ENCODE measurements at regions not wholly inside any gene's neighbourhood (a gene's known extent, or its start where the extent isn't known, plus 50 kb on each side); places are given as distances from the start of the nearest gene placed in this dataset.
A peak's percentile ranks its signal among the peaks of the same experiment; 100 is the strongest.

- Mint-ChIP-seq H3K27me3 (ENCODE audit: low read depth) (no peaks in the 10 kb centered on the region), H3K27ac (peak overlapping the region; percentile 95), H3K9me3 (peaks cover 29% of the 10 kb centered on the region), H3K36me3 (ENCODE audit: low read depth) (peaks cover 25% of the 10 kb centered on the region), H3K4me3 (ENCODE audit: low read depth) (no peak overlapping the region), H3K4me1 (ENCODE audit: low read depth) (peaks cover 54% of the 10 kb centered on the region)
- intact Hi-C loops (cut with micrococcal nuclease) = no loop called here
- DNase-seq (ENCODE audit: low spot score) = no peak
Observed at GRCh38 chr12:14254781-14255180, 110.7 kb upstream of the ATF7IP start.

- peak; percentile 45 for DNase-seq (ENCODE audit: low spot score)
- H3K36me3 Mint-ChIP-seq (ENCODE audit: low read depth) = peaks cover 29% of the 10 kb centered on the region
- intact Hi-C loops (cut with micrococcal nuclease) = loop anchor here (1.0 kb wide), 8 partner anchors 17 to 705 kb away; partner anchors contain the start of genes ARHGDIB and ATF7IP
- H3K4me3 Mint-ChIP-seq (ENCODE audit: low read depth) = peak overlapping the region; percentile 60
- no peaks in the 10 kb centered on the region for H3K27me3 Mint-ChIP-seq (ENCODE audit: low read depth)
- H3K4me1 Mint-ChIP-seq (ENCODE audit: low read depth) = peaks cover 56% of the 10 kb centered on the region
- H3K27ac Mint-ChIP-seq = peak overlapping the region; percentile 95
- peaks cover 27% of the 10 kb centered on the region for H3K9me3 Mint-ChIP-seq
Observed at GRCh38 chr12:14256121-14256520, 109.4 kb upstream of the ATF7IP start.

GRCh38 chr12:14256555-14257169, 108.8 kb upstream of the ATF7IP start:
- Mint-ChIP-seq H3K27ac (peak overlapping the region; percentile 95), H3K4me1 (ENCODE audit: low read depth) (peaks cover 51% of the 10 kb centered on the region), H3K36me3 (ENCODE audit: low read depth) (peaks cover 29% of the 10 kb centered on the region), H3K9me3 (peaks cover 23% of the 10 kb centered on the region), H3K4me3 (ENCODE audit: low read depth) (peak overlapping the region; percentile 60), H3K27me3 (ENCODE audit: low read depth) (no peaks in the 10 kb centered on the region)
- peak; percentile 68 for DNase-seq (ENCODE audit: low spot score)
- intact Hi-C loops (cut with micrococcal nuclease) = loop anchor here (1.0 kb wide), 9 partner anchors 17 to 705 kb away; partner anchors contain the start of genes ARHGDIB and ATF7IP

DNA sequence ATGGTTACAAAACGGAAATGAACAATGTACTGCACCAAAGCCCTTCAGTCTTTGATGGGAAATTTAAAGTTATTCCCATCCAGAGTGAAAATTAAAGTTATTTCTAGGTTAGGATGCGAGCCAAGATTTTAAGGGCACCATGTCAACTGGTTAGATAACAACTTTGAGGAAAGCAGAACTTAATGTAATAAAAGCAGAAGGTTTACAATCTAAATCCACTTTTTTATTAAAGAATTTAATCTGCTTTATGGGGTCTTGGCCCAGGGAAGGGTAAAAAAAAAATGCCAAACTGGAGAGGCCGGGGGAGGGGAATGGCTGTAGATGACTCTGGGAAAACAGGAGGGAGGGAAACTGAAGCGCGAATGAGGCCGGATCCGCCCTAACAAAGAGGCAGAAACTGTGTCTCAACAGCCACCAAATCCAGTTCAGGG, 108.2 kb upstream of the ATF7IP start:
- Mint-ChIP-seq H3K27ac (peak overlapping the region; percentile 95), H3K36me3 (ENCODE audit: low read depth) (peaks cover 29% of the 10 kb centered on the region), H3K9me3 (peaks cover 23% of the 10 kb centered on the region), H3K27me3 (ENCODE audit: low read depth) (no peaks in the 10 kb centered on the region), H3K4me1 (ENCODE audit: low read depth) (peaks cover 51% of the 10 kb centered on the region), H3K4me3 (ENCODE audit: low read depth) (peak overlapping the region; percentile 60)
- DNase-seq (ENCODE audit: low spot score) = no peak
- intact Hi-C loops (cut with micrococcal nuclease) = loop anchor here (1.0 kb wide), 1 partner anchor 137 kb away; no protein-coding TSS in a partner anchor

DNA sequence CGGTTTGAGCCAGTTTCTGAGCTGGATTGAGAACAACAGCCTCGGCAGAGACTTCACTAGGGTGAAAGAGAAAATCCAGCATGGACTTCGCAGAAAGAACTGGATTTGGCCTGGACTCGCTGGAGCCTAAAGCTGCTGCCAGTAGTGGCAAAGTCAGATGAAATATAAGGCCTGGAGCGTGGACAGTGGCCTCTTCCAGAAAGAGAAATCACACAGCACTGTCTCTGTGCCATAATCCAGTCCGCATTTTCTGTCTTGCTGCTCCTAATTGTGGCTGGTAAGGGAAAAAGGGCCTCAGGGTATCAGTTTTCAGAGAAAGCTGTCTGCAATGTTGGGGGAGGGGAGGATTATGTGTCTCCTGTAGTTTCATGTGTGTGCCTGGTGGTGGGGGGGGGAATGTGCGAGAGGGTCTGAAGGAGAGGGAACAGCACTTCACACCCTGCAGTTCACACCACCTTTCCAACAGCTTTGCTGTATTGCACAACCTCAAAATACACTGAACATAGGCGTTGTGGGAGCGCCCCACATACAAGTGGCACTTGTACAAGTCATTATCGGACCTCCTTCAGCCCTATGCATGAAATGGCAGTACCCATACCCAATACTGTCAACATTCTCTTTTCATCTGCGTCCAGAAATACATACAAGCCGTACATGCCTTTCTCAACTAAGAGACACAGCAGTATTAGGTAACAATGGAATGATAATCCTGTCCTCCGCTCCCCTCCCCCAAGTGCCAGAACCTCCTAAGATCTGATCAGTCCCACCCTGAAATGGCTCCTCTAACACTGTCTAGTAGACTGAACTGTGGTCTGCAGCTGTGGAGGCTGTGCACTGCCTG, 107.5 kb upstream of the ATF7IP start:
- peaks cover 23% of the 10 kb centered on the region for H3K9me3 Mint-ChIP-seq
- peaks cover 48% of the 10 kb centered on the region for H3K4me1 Mint-ChIP-seq (ENCODE audit: low read depth)

DNA sequence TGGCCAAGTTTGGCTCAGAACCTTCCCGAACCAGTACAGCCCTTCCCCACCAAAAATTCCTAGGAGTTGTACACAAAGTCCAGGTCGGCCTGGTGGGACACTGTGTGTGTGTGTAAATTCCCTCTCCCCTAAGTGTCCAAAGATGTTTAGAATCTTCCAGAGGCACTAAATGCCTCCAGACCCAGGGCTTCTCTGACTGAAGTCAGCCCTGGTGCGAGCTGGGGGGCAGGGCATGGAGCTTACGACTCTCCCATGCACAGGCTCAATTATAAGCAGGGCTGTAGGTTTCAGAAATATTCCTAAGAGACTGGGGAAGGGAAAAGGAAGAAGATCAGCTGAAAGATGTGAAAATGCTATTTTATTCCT, 106.9 kb upstream of the ATF7IP start:
- Mint-ChIP-seq H3K9me3 (peaks cover 23% of the 10 kb centered on the region), H3K4me3 (ENCODE audit: low read depth) (no peak overlapping the region), H3K27ac (peak overlapping the region; percentile 95), H3K4me1 (ENCODE audit: low read depth) (peaks cover 48% of the 10 kb centered on the region), H3K27me3 (ENCODE audit: low read depth) (no peaks in the 10 kb centered on the region), H3K36me3 (ENCODE audit: low read depth) (peaks cover 29% of the 10 kb centered on the region)
- intact Hi-C loops (cut with micrococcal nuclease) = no loop called here
- DNase-seq (ENCODE audit: low spot score) = no peak

More for the DNA sequence above, 107.5 kb upstream of the ATF7IP start:
- Mint-ChIP-seq H3K4me3 (ENCODE audit: low read depth) (peak overlapping the region; percentile 60), H3K36me3 (ENCODE audit: low read depth) (peaks cover 29% of the 10 kb centered on the region), H3K27ac (peak overlapping the region; percentile 95), H3K27me3 (ENCODE audit: low read depth) (no peaks in the 10 kb centered on the region)
- intact Hi-C loops (cut with micrococcal nuclease) = loop anchor here (1.0 kb wide), 1 partner anchor 136 kb away; no protein-coding TSS in a partner anchor
- peak; percentile 84 for DNase-seq (ENCODE audit: low spot score)

DNA sequence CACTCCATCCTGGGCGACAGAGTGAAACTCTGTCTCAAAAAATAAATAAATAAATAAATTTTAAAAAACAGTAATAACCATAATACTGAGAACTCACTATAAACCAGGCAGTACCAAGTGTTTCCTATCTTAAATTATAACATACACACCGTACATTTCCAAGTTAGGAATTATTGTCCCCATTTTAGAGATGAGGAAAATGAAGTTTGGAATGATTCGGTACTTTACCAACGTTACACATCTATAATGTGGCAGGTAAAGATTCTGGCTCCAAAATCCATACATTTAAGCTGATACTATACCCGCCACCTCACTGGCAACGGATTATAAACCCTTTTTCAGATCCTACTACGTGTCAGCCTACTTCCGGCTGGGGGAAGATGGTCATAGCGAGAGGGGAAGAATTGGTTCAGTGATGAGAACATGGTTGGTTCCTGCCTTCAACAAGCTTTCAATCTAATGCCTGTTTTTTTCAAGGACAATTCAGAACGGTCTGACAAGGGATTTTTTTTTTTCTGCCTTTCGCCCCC, 105.9 kb upstream of the ATF7IP start:
- Mint-ChIP-seq H3K4me1 (ENCODE audit: low read depth) (peaks cover 52% of the 10 kb centered on the region), H3K36me3 (ENCODE audit: low read depth) (peaks cover 28% of the 10 kb centered on the region), H3K27ac (no peak overlapping the region), H3K9me3 (peaks cover 25% of the 10 kb centered on the region), H3K4me3 (ENCODE audit: low read depth) (no peak overlapping the region), H3K27me3 (ENCODE audit: low read depth) (no peaks in the 10 kb centered on the region)
- DNase-seq (ENCODE audit: low spot score) = no peak
- intact Hi-C loops (cut with micrococcal nuclease) = no loop called here

DNA sequence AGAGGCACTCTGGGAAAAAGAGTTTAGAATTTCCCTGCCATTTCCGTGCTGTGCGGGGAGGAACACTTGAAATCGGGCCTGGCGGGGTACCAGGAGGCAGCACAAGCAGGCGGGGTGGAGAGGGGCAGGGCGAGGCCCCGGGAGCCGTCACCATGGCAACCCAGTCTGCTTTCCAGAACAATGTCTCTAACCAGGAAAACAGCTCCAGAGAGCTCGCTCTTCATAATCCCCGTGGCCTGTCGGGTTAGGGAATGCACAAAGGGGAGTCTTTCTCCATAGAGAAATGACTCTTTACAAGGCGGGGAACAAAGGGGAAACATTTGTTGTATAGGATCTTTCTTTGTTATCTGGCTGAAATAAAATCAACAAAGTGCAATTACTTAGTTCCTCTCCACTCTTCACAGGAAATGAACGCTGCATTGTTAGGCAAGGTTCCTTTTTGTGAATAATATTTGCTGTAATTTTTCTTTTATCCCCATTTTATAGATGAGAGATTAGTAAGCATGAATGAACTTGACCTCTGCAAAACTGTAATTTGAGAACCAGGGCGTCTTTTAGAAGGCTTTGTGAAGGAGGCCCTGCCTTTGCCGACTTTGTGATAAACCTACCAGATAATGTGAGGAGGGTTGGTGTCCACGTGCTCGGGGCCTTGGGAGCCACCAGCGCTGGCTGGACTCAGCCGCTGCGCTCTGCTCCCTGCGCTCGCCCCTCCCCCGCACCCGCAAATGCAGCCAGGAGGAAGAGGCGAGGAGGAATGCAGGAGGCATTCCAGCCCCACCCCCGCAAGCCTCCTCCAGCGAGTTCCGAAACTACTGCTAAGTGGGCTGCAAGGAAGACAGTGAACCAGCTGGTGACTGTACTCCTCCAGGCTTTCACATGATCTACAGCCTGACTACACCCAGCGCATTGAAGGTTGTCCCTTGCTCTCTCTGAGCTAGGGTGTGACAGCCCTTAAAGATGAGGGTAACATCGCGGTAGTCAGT, 105.2 kb upstream of the ATF7IP start:
- Mint-ChIP-seq H3K9me3 (peaks cover 25% of the 10 kb centered on the region), H3K4me3 (ENCODE audit: low read depth) (no peak overlapping the region), H3K4me1 (ENCODE audit: low read depth) (peaks cover 48% of the 10 kb centered on the region), H3K36me3 (ENCODE audit: low read depth) (peaks cover 23% of the 10 kb centered on the region), H3K27me3 (ENCODE audit: low read depth) (no peaks in the 10 kb centered on the region), H3K27ac (no peak overlapping the region)
- intact Hi-C loops (cut with micrococcal nuclease) = no loop called here
- DNase-seq (ENCODE audit: low spot score) = no peak

- H3K4me1 Mint-ChIP-seq (ENCODE audit: low read depth) = peaks cover 40% of the 10 kb centered on the region
- peaks cover 21% of the 10 kb centered on the region for H3K36me3 Mint-ChIP-seq (ENCODE audit: low read depth)
- no peak for DNase-seq (ENCODE audit: low spot score)
- intact Hi-C loops (cut with micrococcal nuclease) = no loop called here
- peaks cover 25% of the 10 kb centered on the region for H3K9me3 Mint-ChIP-seq
- no peaks in the 10 kb centered on the region for H3K27me3 Mint-ChIP-seq (ENCODE audit: low read depth)
- no peak overlapping the region for H3K27ac Mint-ChIP-seq
- no peak overlapping the region for H3K4me3 Mint-ChIP-seq (ENCODE audit: low read depth)
Observed at GRCh38 chr12:14261096-14261495, 104.4 kb upstream of the ATF7IP start.

DNA sequence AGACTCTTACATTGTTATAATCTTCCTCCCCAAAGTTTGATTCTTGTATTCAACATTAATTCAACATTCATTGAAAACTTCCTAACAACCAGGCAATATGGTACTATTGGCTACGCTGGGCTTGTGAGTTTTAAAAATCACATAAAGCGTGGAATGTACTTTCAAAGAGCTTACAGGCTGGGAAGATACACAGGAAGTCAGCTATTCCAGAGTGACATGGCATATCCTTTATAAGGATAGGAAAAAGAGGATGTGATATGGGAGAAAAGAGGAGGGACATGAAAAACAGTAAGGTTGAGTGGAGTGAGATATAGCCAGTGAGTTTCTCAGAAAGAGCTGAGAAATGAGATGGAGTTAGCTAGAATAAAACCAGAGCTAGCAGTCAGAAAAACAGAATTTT, 103.6 kb upstream of the ATF7IP start:
- Mint-ChIP-seq H3K27ac (no peak overlapping the region), H3K4me3 (ENCODE audit: low read depth) (no peak overlapping the region), H3K4me1 (ENCODE audit: low read depth) (peaks cover 32% of the 10 kb centered on the region), H3K36me3 (ENCODE audit: low read depth) (peaks cover 20% of the 10 kb centered on the region), H3K9me3 (peaks cover 25% of the 10 kb centered on the region), H3K27me3 (ENCODE audit: low read depth) (no peaks in the 10 kb centered on the region)
- intact Hi-C loops (cut with micrococcal nuclease) = no loop called here
- DNase-seq (ENCODE audit: low spot score) = no peak

- Mint-ChIP-seq H3K27ac (no peak overlapping the region), H3K4me3 (ENCODE audit: low read depth) (no peak overlapping the region), H3K27me3 (ENCODE audit: low read depth) (no peaks in the 10 kb centered on the region), H3K9me3 (peaks cover 19% of the 10 kb centered on the region), H3K36me3 (ENCODE audit: low read depth) (peaks cover 16% of the 10 kb centered on the region), H3K4me1 (ENCODE audit: low read depth) (peaks cover 22% of the 10 kb centered on the region)
- no peak for DNase-seq (ENCODE audit: low spot score)
- intact Hi-C loops (cut with micrococcal nuclease) = no loop called here
Observed at GRCh38 chr12:14262771-14263511, 102.5 kb upstream of the ATF7IP start.
